ENCODE measurements at regions not wholly inside any gene's neighbourhood (a gene's known extent, or its start where the extent isn't known, plus 50 kb on each side); places are given as distances from the start of the nearest gene placed in this dataset.
A peak's percentile ranks its signal among the peaks of the same experiment; 100 is the strongest.

DNA sequence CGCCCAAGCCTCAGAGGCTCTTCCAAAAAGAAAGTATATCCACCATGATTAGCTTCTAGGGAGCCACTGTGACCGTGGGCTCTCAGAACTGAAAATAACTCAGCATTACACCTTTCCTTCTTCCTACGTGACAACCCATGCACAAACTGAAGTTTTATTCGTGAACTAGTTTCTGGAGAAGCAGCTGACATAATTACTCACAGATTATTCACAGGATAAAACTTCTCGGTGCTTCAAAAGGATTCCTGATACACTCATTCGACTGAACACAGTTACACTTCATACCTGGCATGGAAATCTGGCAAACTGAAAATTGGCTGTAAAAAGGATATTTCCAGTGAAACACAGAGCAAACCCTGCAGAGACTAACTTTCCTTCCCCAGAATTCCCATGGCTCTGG, 139.2 kb upstream of the PTER start:
- ChIA-PET POLR2A (no interaction called here), CTCF (no interaction called here)
- Histone ChIP-seq H3K9me3 (no peaks in the 10 kb centered on the region), H3K4me3 (peak overlapping the region; percentile 25; the same call in 1 of the 3 replicates), H3K27ac (no peak overlapping the region), H3K4me1 (peaks cover 3% of the 10 kb centered on the region; the same call in 2 of the 3 replicates), H3K4me2 (peak overlapping the region; percentile 71)
- FAIRE-seq (no peak), ATAC-seq (no peak), DNase-seq (ENCODE audit: low read depth in 1 of 2, low spot score in 1 of 2) (no peak)
- TF ChIP-seq, protein P1, sequence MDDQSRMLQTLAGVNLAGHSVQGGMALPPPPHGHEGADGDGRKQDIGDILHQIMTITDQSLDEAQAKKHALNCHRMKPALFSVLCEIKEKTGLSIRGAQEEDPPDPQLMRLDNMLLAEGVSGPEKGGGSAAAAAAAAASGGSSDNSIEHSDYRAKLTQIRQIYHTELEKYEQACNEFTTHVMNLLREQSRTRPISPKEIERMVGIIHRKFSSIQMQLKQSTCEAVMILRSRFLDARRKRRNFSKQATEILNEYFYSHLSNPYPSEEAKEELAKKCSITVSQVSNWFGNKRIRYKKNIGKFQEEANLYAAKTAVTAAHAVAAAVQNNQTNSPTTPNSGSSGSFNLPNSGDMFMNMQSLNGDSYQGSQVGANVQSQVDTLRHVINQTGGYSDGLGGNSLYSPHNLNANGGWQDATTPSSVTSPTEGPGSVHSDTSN (IDR thresholded peaks at IDR 0.05), result no peak
- TF ChIP-seq TP53 (CRISPR knock-in tag; IDR thresholded peaks at IDR 0.05) (no peak), NR3C1 (IDR thresholded peaks at IDR 0.05) (no peak), ZNF302 (CRISPR knock-in tag; IDR thresholded peaks at IDR 0.05) (no peak), RARB (CRISPR knock-in tag; IDR thresholded peaks at IDR 0.05) (no peak)
- 9% methylated on average over 6 of the region's 6 CpGs for WGBS (ENCODE audit: missing lambda C conversion rate)

- FAIRE-seq (no peak), DNase-seq (ENCODE audit: low read depth in 1 of 2, low spot score in 1 of 2) (no peak), ATAC-seq (no peak)
- Histone ChIP-seq H3K27ac (no peak overlapping the region), H3K4me2 (no peak overlapping the region), H3K4me3 (no peak overlapping the region), H3K4me1 (no peaks in the 10 kb centered on the region), H3K9me3 (no peaks in the 10 kb centered on the region; the same call in 1 of the 3 replicates)
- 47% methylated on average over 4 of the region's 4 CpGs for WGBS (ENCODE audit: missing lambda C conversion rate)
- CTCF ChIA-PET, result no interaction called here
- TF ChIP-seq ELK1 (IDR thresholded peaks at IDR 0.05; ENCODE audit: low read depth, low read length) (no peak), RNF2 (IDR thresholded peaks at IDR 0.05; ENCODE audit: borderline replicate concordance, low read depth) (no peak), CEBPB (IDR thresholded peaks at IDR 0.05) (no peak), CTCF (IDR thresholded peaks at IDR 0.05) (no peak), EP300 (IDR thresholded peaks at IDR 0.05) (no peak), ZSCAN20 (CRISPR knock-in tag; IDR thresholded peaks at IDR 0.05) (no peak), PHF8 (IDR thresholded peaks at IDR 0.05; ENCODE audit: borderline replicate concordance, low read depth) (no peak), ATOH8 (CRISPR knock-in tag; IDR thresholded peaks at IDR 0.05; ENCODE audit: low read depth) (no peak), CBX2 (IDR thresholded peaks at IDR 0.05; ENCODE audit: borderline replicate concordance, low read depth) (no peak), RARB (CRISPR knock-in tag; IDR thresholded peaks at IDR 0.05) (no peak), KDM5A (IDR thresholded peaks at IDR 0.05) (no peak), E2F6 (IDR thresholded peaks at IDR 0.05; ENCODE audit: borderline replicate concordance, low read depth) (no peak)
- TF ChIP-seq, protein P1 (IDR thresholded peaks at IDR 0.05), result no peak
- POLR2A ChIA-PET, result no interaction called here
Measured at GRCh38 chr10:16304311-16304710, 132.5 kb upstream of the PTER start.

DNA sequence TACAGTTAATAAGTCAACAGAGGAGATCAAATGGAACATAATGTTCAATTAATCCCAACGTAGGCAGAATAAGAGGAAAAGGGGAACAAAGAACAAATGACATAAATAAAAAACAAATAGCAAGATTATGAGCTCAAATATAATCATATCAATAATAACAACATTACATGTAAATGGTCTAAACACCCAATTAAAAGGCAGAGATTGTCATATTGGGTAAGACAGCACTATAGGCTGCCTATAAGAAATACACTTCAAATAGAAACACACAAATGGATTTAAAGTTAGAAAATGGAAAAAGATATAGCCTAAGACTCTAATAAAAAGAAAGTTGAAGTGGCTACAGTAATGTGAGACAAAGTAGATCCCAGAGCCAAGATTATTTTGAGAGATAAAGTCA, 126.4 kb upstream of the PTER start:
- H3K4me2 ChIP-seq, result no peak overlapping the region
- 0% methylated on average over 1 of the region's 1 CpG for WGBS (ENCODE audit: missing lambda C conversion rate)
- FAIRE-seq (no peak), DNase-seq (ENCODE audit: low read depth in 1 of 2, low spot score in 1 of 2) (no peak), ATAC-seq (no peak)
- peaks cover 10% of the 10 kb centered on the region for H3K9me3 ChIP-seq
- CTCF ChIA-PET, result interaction anchor here (1.2 kb wide), 1 partner anchor 234 kb away, joined by 3 read pairs; no protein-coding TSS in a partner anchor
- TF ChIP-seq KDM5A (IDR thresholded peaks at IDR 0.05) (no peak), HES2 (IDR thresholded peaks at IDR 0.05) (no peak)
- no peak overlapping the region for H3K27ac ChIP-seq
- no peak overlapping the region for H3K4me3 ChIP-seq
- no peaks in the 10 kb centered on the region for H3K4me1 ChIP-seq
- POLR2A ChIA-PET, result no interaction called here

All from A549 (cell line).